ENCODE measurements at regions not wholly inside any gene's neighbourhood (a gene's known extent, or its start where the extent isn't known, plus 50 kb on each side); places are given as distances from the start of the nearest gene placed in this dataset.
"Not testable (repeated sequence)": the region's sequence is repeated elsewhere in the genome, so short reads cannot be mapped to it uniquely, and the experiment has no call there.

DNA sequence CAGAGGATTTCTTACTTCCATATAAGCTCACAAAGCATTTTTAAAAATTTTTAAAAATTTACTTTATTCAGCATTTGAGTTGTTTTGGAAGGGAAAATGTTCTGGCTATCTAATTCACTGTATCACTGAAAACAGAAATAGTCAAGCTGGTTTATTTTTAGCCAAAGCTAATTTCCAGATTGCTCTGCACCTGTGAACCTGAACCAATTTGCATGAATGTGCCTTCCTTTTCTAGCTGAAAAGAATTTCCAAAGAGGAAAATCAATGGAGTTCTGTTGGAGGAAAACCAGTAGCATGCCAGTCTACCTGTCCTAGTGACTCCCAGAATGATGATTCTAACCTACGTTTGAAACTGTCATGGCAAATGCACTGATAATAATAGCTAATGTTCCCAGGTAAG lies 134.2 kb upstream of the LIPC start:
- DNase-seq (ENCODE audit: low spot score), result no peak

DNA sequence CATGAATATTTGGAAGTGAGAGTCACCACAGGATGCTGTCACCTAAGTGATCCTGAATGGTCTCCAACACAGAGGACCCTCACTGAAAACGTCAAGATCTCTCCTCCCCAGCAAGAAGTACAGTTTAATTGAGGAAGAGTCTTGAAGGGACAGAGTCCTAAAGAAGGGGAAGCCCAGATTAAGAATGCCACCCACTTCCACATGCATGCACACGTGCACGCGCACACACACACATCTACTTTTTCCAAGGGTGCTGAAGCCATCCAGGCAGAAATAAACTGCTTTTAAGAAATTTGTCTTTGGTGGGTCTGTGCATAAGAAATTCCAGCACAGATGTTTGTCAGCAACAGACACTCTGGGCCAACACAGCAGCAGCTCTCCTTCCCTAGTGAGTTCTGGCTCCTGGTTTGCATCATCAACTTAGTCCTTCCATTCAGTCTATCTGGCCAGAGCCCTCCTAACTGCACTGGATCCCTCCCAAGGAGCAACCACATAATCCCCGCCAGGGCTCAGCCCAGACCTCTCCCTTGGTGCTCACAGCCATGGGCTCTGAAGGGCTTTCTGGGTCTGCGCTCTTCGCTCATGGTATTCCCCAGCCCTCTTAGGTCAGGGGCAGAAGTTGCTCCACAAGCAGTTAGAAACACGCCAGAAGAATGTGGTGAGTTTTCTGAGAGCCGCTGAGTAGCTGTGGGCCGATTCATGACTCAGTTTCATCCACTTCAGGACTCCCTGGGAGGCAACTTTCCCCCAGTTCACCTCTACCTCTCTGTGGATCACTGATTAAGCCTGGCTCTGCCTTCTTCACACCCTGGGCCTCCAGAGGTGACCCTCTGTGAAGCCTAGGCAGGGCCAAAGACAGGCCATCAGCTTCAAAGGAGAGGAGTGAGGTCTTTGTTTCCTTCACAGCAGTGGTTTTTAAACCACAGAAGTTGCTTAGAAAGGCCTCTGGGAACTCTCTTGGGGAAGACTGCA lies 132.6 kb upstream of the LIPC start:
- no peak for DNase-seq (ENCODE audit: low spot score)

DNA sequence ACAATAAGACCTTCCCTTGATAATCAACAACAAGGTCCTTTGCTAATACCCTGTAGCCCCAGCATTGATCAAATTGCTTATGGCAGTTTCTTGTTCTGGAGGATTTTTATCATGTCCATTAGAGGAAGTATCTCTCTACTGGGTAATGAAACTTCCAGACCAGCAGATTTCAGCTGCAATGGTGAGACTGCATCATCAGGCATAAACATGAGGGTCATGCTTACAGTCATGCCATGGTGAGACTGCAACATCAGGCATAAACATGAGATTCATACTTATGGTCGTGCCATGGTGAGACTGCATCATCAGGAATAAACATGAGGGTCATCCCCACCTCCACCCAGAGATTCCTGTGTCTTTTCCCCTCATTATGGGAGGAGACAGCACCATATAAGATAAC lies 129.0 kb upstream of the LIPC start:
- DNase-seq (ENCODE audit: low spot score), result no peak

DNA sequence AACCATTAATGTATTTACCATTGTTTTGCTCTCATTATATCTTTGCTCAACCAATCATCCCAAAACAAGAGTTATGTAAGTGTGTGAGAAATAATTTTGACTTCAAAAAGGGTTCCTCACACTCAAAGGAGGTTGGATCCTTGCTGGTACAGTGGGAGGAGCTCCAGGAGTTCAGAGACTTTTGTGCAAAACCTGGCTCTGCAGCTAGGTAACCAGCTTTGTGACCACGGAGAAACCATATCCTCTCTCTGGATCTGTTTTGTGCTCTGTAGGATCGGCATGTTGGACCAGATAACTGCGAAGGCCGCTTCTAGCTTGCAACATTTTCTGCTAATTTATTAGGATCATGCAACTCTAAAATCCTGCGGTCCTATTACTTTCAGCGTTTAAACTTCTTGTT lies 128.6 kb upstream of the LIPC start:
- DNase-seq (ENCODE audit: low spot score), result no peak

DNA sequence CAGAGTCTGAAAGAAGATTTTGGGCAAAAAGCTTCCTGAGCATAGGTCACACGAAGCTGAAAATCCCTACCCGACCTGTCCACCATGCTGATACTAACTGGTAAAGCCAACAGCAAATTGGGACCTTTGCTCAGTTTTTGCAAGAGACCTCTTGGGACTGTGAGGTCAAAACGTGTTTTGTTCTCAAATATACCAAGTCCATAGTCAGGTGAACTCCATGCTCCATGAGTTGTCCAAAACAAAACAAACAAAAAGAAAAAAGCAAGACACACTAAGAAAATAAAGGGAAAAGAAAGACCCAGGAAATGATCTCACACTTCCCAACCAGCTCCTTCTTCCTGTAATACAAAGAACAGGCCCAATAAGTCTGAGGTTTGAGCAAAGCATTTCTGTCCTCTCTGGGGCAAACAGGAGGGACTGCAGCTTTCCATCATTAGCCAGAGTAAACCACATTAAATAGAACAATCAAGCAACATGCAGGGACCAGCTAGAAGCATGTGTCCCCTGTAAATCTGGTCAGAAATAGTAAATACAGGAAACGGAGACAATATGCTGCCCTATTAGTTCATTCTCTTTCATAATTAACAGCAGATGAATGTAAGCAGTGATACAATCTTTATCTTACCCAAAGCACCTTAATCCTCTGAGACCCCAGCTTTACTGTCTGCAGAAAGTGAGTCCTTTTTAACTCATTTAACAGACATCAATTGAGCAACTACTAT lies 125.0 kb upstream of the LIPC start:
- no peak for DNase-seq (ENCODE audit: low spot score)

DNA sequence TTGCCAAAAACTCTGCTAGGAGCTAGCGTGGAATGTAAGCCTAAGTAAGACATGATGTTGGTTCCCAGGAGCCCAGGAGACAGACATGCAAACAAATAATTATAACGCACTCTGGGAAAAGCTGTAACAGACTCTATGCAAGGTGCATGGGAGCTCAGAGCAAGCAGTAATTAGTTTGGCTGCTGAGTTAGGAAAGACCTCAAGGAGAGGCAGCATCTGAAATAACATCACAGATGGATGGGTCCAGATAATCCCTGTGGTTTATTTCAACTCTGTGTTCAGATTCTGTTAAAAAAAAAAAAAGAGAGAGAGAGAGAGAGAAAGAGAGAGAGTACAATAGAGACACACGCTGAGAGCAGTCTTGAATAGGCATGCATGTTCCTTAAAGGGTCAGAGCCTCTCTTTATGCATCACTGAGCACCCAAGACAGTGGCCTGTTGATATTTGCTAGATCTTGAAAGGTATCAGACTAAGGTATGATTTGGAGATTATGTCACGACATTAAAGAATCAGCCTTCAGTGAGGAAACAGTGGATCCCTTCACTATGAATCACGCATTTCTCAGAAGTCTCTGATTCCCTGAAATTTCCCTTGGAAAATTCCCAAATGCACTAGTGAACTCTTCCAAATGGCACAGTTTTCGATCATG lies 124.4 kb upstream of the LIPC start:
- DNase-seq (ENCODE audit: low spot score), result no peak

DNA sequence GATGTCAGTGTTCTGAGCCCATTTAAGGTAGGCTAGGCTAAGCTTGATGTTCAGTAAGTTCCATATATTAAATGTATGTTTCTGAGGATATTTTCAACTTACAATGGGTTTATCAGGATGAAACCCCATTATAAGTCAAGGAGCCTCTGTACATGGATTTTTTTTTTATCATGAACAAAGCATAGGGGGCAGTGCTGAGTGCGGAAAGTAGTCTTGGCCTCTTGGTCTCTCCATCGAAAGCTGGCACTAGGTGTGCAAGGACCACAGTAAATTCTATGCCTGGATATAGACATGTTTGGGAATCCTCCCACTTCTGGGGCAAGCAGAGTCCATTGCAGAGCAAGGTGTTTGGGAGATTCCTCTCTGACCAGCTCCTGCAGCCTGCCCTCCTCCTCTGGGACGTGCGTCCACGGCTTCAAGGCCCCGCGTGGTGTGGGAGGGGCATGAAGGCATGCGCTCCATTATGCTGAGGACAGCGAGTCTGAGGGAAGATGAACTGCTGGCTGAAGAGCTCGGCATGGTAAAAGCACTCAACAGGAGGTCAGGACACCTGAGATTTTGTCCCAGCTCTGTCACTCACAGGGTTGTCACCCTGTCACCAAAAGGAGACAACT lies 122.9 kb upstream of the LIPC start:
- DNase-seq (ENCODE audit: low spot score), result no peak

DNA sequence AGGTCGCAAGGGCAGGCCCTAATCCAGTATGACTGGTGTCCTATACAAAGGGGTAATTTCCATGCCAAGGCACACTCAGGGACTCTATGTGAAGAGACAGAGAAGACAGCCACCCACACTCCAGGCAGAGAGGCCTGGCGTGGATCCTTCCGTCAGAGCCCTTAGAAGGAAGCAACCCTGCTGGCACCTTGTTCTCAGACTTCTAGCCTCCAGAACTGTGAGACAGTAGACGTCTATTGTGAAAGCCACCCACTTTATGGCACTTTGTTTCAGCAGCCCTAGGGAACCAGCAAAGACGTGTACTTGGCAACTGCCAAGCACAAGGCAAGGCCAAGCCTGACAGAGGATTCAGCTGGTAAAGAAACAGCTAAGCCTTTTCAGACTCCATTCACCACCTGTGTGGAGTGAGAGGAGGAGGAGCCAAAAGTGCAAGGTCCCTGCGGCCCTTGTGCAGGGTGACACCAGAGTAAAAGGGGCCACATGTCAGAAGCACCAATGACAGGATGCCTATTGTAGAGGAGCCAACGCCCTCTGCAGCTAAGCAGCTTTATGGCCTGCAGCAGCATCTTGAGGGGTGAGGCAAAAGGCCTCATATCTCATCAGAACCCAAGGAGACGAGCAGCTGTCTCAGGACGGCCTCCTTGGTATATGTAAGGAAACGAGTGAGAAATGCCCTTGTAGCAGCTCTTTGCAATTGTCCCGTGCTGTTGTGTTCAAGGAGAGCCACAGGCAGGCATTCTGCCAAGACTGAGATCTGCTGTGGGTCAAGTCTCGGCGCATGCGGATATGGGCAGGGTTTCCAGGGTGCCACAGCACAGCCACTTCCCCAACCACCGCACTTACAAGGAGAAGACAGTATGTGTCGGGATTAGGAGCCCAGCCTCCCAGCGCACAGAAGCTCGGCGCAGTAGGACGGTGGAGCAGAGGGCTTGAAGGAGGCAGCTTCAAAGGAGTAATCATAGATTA lies 121.5 kb upstream of the LIPC start:
- DNase-seq (ENCODE audit: low spot score), result no peak

DNA sequence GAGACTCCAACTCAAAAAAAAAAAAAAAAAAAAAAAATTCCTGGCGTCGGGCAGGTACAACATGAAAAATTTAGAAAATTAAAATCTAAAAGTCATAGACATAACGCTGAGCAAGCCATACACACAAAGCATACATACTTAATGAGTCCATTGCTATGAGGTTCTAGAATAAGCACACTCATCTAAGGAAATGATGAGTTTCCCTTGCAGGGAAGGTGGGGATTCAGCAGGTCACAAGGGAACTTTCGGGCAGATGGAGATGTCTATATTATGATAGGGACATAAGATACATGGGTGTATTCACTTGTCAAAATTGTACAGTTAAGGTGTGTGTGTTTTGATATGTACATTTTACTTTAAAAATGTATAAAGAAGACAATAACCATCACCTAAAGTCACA lies 120.2 kb upstream of the LIPC start:
- no peak for DNase-seq (ENCODE audit: low spot score)

DNA sequence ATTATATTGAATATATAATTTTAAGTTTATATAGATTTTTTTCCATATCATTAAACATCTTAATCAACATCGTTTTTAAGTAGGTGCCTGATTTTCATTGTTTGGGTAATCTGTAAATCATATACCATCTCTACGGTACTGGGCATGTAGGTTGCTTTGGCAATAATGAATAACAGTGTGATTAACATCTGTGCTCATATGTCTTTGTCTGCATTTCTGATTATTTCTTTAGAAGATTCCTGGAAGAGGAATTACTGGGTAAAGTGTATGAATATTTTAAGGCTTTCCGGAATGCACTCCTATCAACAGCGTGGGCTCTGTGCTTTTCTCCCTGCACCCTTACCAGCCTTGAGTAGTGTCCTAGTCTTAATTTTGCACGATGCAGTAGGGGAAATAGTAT lies 119.8 kb upstream of the LIPC start:
- DNase-seq (ENCODE audit: low spot score), result no peak

DNA sequence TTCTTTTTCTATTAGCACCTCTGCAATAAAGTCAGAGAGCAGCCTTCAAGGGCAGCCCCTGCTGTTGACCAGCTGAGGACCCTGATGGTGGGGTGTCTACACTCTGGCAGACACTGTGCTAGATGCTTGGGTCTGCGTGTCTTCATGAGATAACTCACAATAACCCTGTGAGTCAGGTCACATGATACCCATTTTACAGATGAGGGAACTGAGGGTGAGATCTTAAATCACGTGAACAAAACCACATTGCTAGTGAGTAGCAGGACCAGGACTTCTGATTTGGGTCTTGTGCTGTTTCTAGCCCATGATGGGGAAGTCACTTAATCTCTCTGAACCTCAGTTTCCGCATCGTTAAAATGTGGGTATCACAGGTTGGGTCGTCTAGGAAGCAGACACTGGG lies 118.5 kb upstream of the LIPC start:
- DNase-seq (ENCODE audit: low spot score), result no peak

DNA sequence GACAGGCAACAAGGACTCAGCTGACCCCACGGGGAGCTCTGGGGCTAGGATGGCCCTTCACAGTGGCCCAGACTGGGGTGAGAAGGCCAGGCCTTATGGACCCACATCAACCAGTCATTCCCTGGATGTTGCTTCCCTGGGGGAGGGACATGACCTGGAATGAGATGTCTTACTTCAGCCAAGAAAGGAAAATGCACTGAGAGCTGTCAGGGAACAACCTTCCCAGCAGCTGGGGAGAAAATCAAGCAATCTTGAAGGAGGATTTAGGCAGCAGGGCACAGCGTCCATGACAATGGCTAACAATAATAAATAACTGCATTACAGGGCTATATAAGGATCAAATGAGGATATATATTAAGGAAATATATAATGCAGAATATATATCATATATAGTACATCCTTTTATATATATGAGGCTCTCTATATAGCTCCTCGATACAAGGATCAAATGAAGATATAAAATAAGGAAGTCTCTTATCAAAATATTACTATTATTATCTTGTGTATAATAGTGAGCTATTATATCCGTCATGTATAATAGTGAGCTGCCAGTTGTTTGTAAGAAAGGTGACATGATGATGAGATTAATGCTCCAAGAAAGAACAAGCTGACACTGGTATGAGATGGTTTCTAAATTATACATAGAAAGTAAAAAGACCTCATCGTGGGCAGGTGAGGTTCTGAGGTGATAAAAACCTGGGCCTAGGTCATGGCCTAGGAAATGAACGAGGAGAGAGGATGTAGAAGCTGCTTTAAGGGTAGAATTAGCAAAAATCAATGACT lies 117.8 kb upstream of the LIPC start:
- no peak for DNase-seq (ENCODE audit: low spot score)

DNA sequence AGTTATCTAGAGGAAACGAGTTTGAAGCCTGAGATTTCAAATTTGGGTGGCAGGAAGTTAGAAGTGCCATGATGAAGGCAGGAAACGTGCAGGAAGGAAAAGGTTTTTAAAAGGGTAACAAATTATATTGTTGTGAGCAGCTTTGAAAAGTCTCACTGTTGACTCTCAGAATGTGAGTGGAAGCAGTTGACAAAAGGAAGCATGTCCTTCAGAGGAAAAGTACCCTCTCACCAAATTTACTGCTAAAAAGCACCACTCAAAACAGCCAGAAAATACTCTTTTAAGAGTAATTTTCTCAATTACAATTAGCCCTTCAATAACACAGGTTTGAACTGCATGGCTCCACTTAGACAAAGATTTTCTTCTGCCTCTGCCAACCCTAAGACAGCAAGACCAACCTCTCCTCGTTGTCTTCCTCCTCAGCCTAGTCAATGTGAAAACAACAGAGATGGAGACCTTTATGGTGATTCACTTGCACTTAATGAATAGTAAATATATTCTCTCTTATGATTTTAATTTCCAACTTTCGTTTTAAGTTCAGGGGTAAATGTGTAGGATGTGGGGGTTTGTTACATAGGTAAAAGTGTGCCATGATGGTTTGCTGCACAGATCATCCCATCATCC lies 117.1 kb upstream of the LIPC start:
- DNase-seq (ENCODE audit: low spot score), result no peak

DNA sequence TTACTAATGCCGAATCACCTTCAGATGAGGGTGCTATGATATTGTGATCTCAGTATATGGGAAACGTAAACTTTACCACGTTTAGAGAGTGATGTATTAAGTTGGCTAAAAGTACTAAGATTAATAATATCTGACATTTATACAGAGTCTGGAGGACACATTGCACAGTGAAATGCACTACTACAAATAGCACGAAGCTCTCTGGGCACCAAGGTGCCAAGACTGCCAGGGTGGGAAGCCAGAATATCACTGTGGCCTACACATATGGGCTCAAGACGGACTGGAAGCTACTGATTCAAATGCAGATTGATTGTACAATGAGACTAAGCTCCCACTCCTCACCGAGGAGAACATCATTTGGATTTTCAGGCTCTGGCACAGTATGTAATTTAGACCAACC lies 113.3 kb upstream of the LIPC start:
- DNase-seq (ENCODE audit: low spot score), result no peak

DNA sequence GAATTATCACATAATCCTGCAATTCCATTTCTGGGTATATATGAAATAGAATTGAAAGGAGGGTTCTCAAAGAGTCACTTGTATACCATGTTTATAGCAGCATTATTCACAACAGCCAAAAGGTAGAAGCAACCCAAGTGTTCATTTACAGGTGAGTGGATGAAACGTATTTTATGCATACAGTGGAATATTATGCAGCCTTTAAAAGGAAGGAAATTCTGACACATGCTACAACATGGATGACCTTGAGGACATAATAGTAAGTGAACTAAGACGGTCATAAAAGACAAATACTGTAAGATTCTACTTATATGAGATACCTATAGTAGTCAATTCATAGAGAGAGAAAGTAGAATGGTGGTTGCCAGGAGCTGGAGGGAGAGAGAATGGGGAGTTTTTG lies 110.8 kb upstream of the LIPC start:
- no peak for DNase-seq (ENCODE audit: low spot score)

DNA sequence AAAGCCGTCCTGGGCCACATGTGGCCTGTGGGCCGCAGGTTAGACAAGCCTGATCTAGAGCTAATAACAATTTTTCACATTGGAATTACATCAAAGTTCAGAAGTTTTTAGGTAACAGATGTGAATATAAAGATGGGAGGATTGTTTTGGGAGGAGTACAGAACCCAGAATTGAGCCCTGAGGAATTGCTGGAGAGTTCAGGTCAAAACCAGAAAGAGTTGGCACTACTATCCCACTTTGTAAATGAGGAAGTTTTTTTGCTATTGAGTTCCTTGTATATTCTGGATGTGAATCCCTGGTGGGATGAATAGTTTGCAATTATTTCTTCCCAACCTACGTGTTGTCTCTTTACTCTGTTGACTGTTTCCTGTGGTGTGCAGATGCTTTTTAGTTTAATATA lies 109.5 kb upstream of the LIPC start:
- DNase-seq (ENCODE audit: low spot score), result no peak

DNA sequence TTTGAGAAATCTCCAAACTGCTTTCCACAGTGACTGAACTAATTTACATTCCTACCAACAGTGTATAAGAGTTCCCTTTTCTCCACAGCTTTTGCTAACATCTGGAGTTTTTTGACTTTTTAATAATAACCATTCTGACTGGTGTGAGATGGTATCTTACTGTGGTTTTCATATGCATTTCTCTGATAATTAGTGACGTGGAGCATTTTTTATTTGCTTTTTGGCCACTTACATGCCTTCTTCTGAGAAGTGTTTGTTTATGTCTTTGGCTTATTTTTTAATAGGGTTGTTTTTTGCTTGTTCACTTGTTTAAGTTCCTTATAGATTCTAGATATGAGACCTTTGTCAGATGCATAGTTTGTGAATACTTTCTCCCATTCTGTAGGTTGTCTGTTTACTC lies 108.5 kb upstream of the LIPC start:
- DNase-seq (ENCODE audit: low spot score), result not testable (repeated sequence)

DNA sequence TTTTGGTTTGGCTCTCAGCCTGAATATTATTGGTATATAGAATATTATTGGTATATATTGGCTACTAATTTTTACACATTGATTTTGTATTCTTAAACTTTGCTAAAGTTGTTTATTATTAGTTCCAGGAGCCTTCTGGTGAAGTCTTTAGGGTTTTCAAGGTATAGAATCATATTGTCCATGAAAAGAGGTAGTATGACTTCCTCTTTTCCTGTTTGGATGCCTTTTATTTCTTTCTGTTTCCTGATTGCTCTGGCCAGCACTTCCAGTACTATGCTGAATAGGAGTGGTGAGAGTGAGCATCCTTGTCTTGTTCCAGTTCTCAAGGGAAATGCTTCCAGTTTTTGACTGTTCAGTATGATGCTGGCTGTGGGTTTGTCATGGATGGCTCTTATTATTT lies 107.3 kb upstream of the LIPC start:
- DNase-seq (ENCODE audit: low spot score), result no peak

DNA sequence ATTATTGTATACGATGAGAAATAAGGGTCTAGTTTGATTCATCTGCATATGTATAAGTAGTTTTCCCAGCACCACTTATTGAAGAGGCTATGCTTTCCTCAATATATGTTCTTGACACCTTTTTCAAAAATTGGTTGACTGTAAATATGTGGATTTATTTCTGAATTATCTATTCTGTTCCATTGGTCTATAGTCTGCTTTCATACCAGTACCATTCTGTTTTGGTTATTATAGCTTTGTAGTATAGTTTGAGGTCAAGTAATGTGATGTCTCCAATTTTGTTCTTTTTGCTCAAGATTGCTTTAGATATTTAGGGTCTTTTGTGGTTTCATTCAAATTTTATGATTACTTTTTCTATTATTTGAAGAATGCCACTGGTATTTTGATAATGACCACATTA lies 103.8 kb upstream of the LIPC start:
- DNase-seq (ENCODE audit: low spot score), result no peak

DNA sequence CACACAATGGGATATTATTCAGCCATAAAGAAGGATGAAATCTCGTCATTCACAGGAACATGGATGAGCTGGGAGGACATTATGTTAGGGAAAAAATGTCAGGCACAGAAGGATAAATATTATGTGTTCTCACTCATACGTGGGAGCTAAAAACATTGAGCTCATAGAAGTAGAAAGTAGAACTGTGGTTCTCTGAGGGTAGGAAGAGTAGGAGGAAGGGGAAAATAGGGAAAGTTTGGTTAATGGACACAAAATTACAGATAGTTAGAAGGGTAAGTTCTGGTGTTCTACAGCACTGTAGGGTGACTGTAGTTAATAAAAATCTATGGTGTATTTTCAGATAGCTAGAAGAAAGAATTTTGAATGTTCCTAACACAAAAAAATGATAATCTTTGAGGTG lies 102.6 kb upstream of the LIPC start:
- DNase-seq (ENCODE audit: low spot score), result no peak

Measured in RKO (cell line).